ENCODE measurements at regions not wholly inside any gene's neighbourhood (a gene's known extent, or its start where the extent isn't known, plus 50 kb on each side); places are given as distances from the start of the nearest gene placed in this dataset.

- no peak for TF ChIP-seq CTCF (IDR thresholded peaks at IDR 0.05)
- DNase-seq (ENCODE audit: low spot score) (no peak), ATAC-seq (ENCODE audit: low FRiP score) (no peak)
Observed at GRCh38 chr13:59546178-59546577, 617.5 kb downstream of the DIAPH3 start.

GRCh38 chr13:59547950-59548349 lies 615.8 kb downstream of the DIAPH3 start:
- DNase-seq (ENCODE audit: low spot score) (no peak), ATAC-seq (ENCODE audit: low FRiP score) (no peak)
- TF ChIP-seq CTCF (IDR thresholded peaks at IDR 0.05) = no peak

- ATAC-seq (ENCODE audit: low FRiP score) (no peak), DNase-seq (ENCODE audit: low spot score) (no peak)
- no peak for TF ChIP-seq CTCF (IDR thresholded peaks at IDR 0.05)
Observed at GRCh38 chr13:59562924-59563323, 600.8 kb downstream of the DIAPH3 start.

GRCh38 chr13:59566561-59566960 lies 597.2 kb downstream of the DIAPH3 start:
- TF ChIP-seq CTCF (IDR thresholded peaks at IDR 0.05) = no peak
- DNase-seq (ENCODE audit: low spot score) = no peak
- ATAC-seq (ENCODE audit: low FRiP score) = no peak

- ATAC-seq (ENCODE audit: low FRiP score) (no peak), DNase-seq (ENCODE audit: low spot score) (no peak)
- TF ChIP-seq CTCF (IDR thresholded peaks at IDR 0.05) = no peak
Observed at GRCh38 chr13:59568306-59568705, 595.4 kb downstream of the DIAPH3 start.

GRCh38 chr13:59570204-59570603 lies 593.5 kb downstream of the DIAPH3 start:
- no peak for DNase-seq (ENCODE audit: low spot score)
- no peak for TF ChIP-seq CTCF (IDR thresholded peaks at IDR 0.05)
- ATAC-seq (ENCODE audit: low FRiP score) = no peak

- DNase-seq (ENCODE audit: low spot score) (no peak), ATAC-seq (ENCODE audit: low FRiP score) (no peak)
- TF ChIP-seq CTCF (IDR thresholded peaks at IDR 0.05) = no peak
Observed at GRCh38 chr13:59584101-59584500, 579.6 kb downstream of the DIAPH3 start.
